ENCODE measurements at regions not wholly inside any gene's neighbourhood (a gene's known extent, or its start where the extent isn't known, plus 50 kb on each side); places are given as distances from the start of the nearest gene placed in this dataset.

DNA sequence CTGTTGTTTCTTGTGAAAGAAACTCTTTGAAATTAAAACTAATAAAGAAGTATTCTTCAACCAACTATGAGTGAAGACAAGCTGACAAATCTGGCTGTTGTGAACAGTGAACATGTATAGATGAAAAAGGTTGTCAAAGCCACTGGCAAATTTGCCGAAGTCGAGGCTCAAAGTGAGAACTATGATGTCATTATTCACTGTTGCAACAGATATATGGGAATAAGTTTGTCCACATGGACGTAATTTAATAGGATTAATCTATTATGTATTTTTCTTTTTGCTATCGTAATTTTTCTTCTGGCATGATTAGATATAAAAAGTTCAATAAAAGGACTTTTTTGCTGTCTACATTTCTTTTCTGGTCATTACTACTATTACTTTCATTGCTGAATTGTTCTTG lies 223.2 kb upstream of the ZNF507 start:
- Histone ChIP-seq H3K9me3 (ENCODE audit: low read depth) (no peaks in the 10 kb centered on the region), H3K36me3 (replicated peaks; ENCODE audit: insufficient read depth, low read depth) (no peaks in the 10 kb centered on the region), H3K4me3 (no peak overlapping the region), H3K4me2 (no peak overlapping the region), H3K27ac (no peak overlapping the region), H3K27me3 (no peaks in the 10 kb centered on the region), H3K79me2 (no peaks in the 10 kb centered on the region), H3K9me2 (replicated peaks; ENCODE audit: insufficient read depth) (no peaks in the 10 kb centered on the region), H2AFZ (no peak overlapping the region), H3K4me1 (ENCODE audit: insufficient read depth) (no peaks in the 10 kb centered on the region), H4K20me1 (ENCODE audit: insufficient read depth, poor library complexity, severe bottlenecking) (no peaks in the 10 kb centered on the region)
- TF ChIP-seq EZH2 (IDR thresholded peaks at IDR 0.05; ENCODE audit: borderline replicate concordance): no peak
- TF ChIP-seq, protein P1, sequence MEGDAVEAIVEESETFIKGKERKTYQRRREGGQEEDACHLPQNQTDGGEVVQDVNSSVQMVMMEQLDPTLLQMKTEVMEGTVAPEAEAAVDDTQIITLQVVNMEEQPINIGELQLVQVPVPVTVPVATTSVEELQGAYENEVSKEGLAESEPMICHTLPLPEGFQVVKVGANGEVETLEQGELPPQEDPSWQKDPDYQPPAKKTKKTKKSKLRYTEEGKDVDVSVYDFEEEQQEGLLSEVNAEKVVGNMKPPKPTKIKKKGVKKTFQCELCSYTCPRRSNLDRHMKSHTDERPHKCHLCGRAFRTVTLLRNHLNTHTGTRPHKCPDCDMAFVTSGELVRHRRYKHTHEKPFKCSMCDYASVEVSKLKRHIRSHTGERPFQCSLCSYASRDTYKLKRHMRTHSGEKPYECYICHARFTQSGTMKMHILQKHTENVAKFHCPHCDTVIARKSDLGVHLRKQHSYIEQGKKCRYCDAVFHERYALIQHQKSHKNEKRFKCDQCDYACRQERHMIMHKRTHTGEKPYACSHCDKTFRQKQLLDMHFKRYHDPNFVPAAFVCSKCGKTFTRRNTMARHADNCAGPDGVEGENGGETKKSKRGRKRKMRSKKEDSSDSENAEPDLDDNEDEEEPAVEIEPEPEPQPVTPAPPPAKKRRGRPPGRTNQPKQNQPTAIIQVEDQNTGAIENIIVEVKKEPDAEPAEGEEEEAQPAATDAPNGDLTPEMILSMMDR (IDR thresholded peaks at IDR 0.05; ENCODE audit: poor library complexity): no peak
- no peak for TF ChIP-seq EZH2phosphoT487 (IDR thresholded peaks at IDR 0.05; ENCODE audit: low read depth, severe bottlenecking, unreplicated experiment)
- 92% methylated on average over 4 of the region's 4 CpGs for WGBS (ENCODE audit: low lambda C conversion rate, missing lambda C conversion rate)
- no peak for DNase-seq (ENCODE audit: low spot score)

DNA sequence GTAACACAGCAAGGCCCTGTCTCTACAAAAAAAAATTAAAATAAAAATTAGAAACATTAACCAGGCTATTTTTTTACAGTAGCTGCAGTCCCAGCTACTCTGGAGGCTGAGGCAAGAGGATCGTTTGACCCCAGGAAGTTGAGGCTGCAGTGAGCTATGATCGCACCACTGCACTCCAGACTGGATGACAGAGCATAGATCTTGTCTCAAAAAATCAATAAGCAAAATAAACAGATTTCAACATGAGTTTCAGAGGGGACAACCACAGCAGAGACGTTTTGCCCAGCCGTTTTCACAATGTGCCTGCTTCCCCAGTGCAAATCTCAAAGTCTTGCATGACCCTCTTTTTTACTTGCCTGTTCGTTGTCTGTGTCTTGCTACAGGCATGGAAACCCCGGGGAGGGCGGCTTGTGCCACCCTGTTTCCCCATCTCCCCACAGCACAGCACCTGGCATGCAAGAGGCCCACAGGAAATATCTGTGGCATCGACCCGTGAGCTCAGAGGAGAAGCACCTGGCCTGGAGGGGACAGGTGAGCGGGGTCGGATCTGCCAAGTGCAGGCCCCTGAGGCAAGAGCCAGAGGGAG lies 222.0 kb upstream of the ZNF507 start:
- Histone ChIP-seq H2AFZ (no peak overlapping the region), H3K27me3 (no peaks in the 10 kb centered on the region), H3K79me2 (no peaks in the 10 kb centered on the region), H3K4me3 (no peak overlapping the region), H3K9me3 (ENCODE audit: low read depth) (no peaks in the 10 kb centered on the region), H4K20me1 (ENCODE audit: insufficient read depth, poor library complexity, severe bottlenecking) (no peaks in the 10 kb centered on the region), H3K9me2 (replicated peaks; ENCODE audit: insufficient read depth) (no peaks in the 10 kb centered on the region), H3K4me2 (no peak overlapping the region), H3K36me3 (replicated peaks; ENCODE audit: insufficient read depth, low read depth) (no peaks in the 10 kb centered on the region), H3K4me1 (ENCODE audit: insufficient read depth) (no peaks in the 10 kb centered on the region), H3K27ac (no peak overlapping the region)
- WGBS (ENCODE audit: low lambda C conversion rate, missing lambda C conversion rate): 81% methylated on average over 11 of the region's 11 CpGs
- TF ChIP-seq EZH2 (IDR thresholded peaks at IDR 0.05; ENCODE audit: borderline replicate concordance) (no peak), EZH2phosphoT487 (IDR thresholded peaks at IDR 0.05; ENCODE audit: low read depth, severe bottlenecking, unreplicated experiment) (no peak)
- no peak for DNase-seq (ENCODE audit: low spot score)

DNA sequence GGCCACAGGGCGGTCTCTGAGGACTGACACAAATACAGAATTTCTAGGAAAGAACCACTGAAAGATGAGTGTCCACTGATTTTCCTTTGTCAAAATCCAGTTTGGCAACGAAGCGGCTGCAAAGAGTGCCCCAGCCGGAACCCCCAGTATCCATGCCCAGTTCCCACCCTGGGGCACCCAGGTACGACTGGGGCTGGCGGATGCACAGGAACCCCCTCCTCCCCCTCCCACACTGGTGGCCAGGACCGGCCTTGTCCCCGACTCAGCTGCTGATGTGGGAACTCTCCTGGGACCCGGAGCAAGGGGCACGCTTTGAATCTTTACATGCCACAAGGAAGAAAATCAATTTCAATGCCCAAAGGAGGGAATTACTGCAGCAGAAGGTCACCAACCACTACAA lies 220.8 kb upstream of the ZNF507 start:
- TF ChIP-seq, protein P1 (IDR thresholded peaks at IDR 0.05; ENCODE audit: poor library complexity): no peak
- no peak for TF ChIP-seq EZH2 (IDR thresholded peaks at IDR 0.05; ENCODE audit: borderline replicate concordance)
- no peak for TF ChIP-seq EZH2phosphoT487 (IDR thresholded peaks at IDR 0.05; ENCODE audit: low read depth, severe bottlenecking, unreplicated experiment)
- no peak overlapping the region for H3K4me3 ChIP-seq
- H3K79me2 ChIP-seq: no peaks in the 10 kb centered on the region
- H3K9me3 ChIP-seq (ENCODE audit: low read depth): no peaks in the 10 kb centered on the region
- WGBS (ENCODE audit: low lambda C conversion rate, missing lambda C conversion rate): 92% methylated on average over 10 of the region's 10 CpGs
- no peaks in the 10 kb centered on the region for H3K36me3 ChIP-seq (replicated peaks; ENCODE audit: insufficient read depth, low read depth)
- no peaks in the 10 kb centered on the region for H4K20me1 ChIP-seq (ENCODE audit: insufficient read depth, poor library complexity, severe bottlenecking)
- no peaks in the 10 kb centered on the region for H3K9me2 ChIP-seq (replicated peaks; ENCODE audit: insufficient read depth)
- no peak overlapping the region for H3K27ac ChIP-seq
- no peaks in the 10 kb centered on the region for H3K27me3 ChIP-seq
- no peak overlapping the region for H3K4me2 ChIP-seq
- no peaks in the 10 kb centered on the region for H3K4me1 ChIP-seq (ENCODE audit: insufficient read depth)
- DNase-seq (ENCODE audit: low spot score): no peak
- no peak overlapping the region for H2AFZ ChIP-seq

DNA sequence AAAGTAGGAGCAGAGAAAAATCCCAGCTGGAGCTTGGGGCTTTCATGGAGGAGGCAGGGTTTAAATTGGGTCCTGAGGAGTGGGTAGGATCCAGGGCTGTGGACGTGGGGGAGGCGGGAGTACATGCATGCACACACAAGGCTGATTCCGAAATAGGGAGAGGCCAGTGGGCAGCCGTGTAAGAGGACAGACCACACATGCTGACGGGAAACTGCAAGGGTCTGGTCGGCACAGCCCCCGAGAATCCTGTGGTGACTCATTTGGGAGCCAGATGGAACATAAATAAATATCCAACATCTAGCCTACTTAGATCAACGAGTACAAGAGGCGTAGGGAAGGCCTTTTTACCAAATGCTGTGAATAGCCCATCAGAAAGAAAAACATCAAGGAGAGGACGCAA lies 216.3 kb upstream of the ZNF507 start:
- TF ChIP-seq EZH2phosphoT487 (IDR thresholded peaks at IDR 0.05; ENCODE audit: low read depth, severe bottlenecking, unreplicated experiment) (no peak), EZH2 (IDR thresholded peaks at IDR 0.05; ENCODE audit: borderline replicate concordance) (no peak)
- TF ChIP-seq, protein P1 (IDR thresholded peaks at IDR 0.05; ENCODE audit: poor library complexity): no peak
- Histone ChIP-seq H3K27me3 (no peaks in the 10 kb centered on the region), H3K79me2 (no peaks in the 10 kb centered on the region), H3K4me2 (no peak overlapping the region), H3K9me3 (ENCODE audit: low read depth) (no peaks in the 10 kb centered on the region), H3K9me2 (replicated peaks; ENCODE audit: insufficient read depth) (no peaks in the 10 kb centered on the region), H3K27ac (no peak overlapping the region), H3K4me3 (no peak overlapping the region), H3K36me3 (replicated peaks; ENCODE audit: insufficient read depth, low read depth) (no peaks in the 10 kb centered on the region), H2AFZ (no peak overlapping the region), H3K4me1 (ENCODE audit: insufficient read depth) (no peaks in the 10 kb centered on the region), H4K20me1 (ENCODE audit: insufficient read depth, poor library complexity, severe bottlenecking) (no peaks in the 10 kb centered on the region)
- WGBS (ENCODE audit: low lambda C conversion rate, missing lambda C conversion rate): 60% methylated on average over 10 of the region's 10 CpGs
- peak; percentile 14 for DNase-seq (ENCODE audit: low spot score)
